Superior temporal gyrus (tissue), 1 donor: ENCODE measurements at regions not wholly inside any gene's neighbourhood (a gene's known extent, or its start where the extent isn't known, plus 50 kb on each side); places are given as distances from the start of the nearest gene placed in this dataset.
A peak's percentile ranks its signal among the peaks of the same experiment; 100 is the strongest.

Experiments used
- DNase-seq: peaks from one replicate; pipeline ENCODE4 v3.0.0-alpha.2; 2016; ENCODE audit errors: extremely low spot score

GRCh38 chr15:69505956-69506556 lies 53.4 kb downstream of the RPLP1 start:
- DNase-seq, result no peak

GRCh38 chr15:69508659-69509058 lies 56.0 kb downstream of the RPLP1 start:
- DNase-seq, result no peak

GRCh38 chr15:69509131-69509530 lies 56.5 kb downstream of the RPLP1 start:
- DNase-seq, result no peak

- DNase-seq, result no peak
These were observed 57.9 kb downstream of the RPLP1 start for GRCh38 chr15:69510556-69510955.

- DNase-seq, result no peak
These were observed 58.4 kb downstream of the RPLP1 start for GRCh38 chr15:69511015-69511414.

- no peak for DNase-seq
These were observed 59.2 kb downstream of the RPLP1 start for GRCh38 chr15:69511716-69512340.

- no peak for DNase-seq
These were observed 60.9 kb downstream of the RPLP1 start for GRCh38 chr15:69513450-69513960.

- no peak for DNase-seq
These were observed 61.4 kb downstream of the RPLP1 start for GRCh38 chr15:69513986-69514385.

- DNase-seq, result no peak
These were observed 62.9 kb downstream of the RPLP1 start for GRCh38 chr15:69515508-69515907.

- no peak for DNase-seq
These were observed 63.3 kb downstream of the RPLP1 start for GRCh38 chr15:69515926-69516325.

GRCh38 chr15:69517052-69517451 lies 64.4 kb downstream of the RPLP1 start:
- no peak for DNase-seq

GRCh38 chr15:69518806-69519205 lies 66.2 kb downstream of the RPLP1 start:
- no peak for DNase-seq

GRCh38 chr15:69520067-69520466 lies 67.4 kb downstream of the RPLP1 start:
- no peak for DNase-seq

- no peak for DNase-seq
These were observed 69.7 kb downstream of the RPLP1 start for GRCh38 chr15:69522361-69522760.

GRCh38 chr15:69523010-69524001 lies 70.7 kb downstream of the RPLP1 start:
- peak; percentile 89 for DNase-seq

- DNase-seq, result no peak
These were observed 71.7 kb downstream of the RPLP1 start for GRCh38 chr15:69524296-69524695.

GRCh38 chr15:69524814-69525213 lies 72.2 kb downstream of the RPLP1 start:
- DNase-seq, result peak; percentile 57

- no peak for DNase-seq
These were observed 72.9 kb downstream of the RPLP1 start for GRCh38 chr15:69525543-69525942.

GRCh38 chr15:69526081-69527061 lies 73.8 kb downstream of the RPLP1 start:
- DNase-seq, result no peak

GRCh38 chr15:69529141-69529540 lies 76.5 kb downstream of the RPLP1 start:
- no peak for DNase-seq

GRCh38 chr15:69529961-69530633 lies 77.5 kb downstream of the RPLP1 start:
- DNase-seq, result no peak
